Mucosa of descending colon (tissue), 3 donors: ENCODE measurements at regions not wholly inside any gene's neighbourhood (a gene's known extent, or its start where the extent isn't known, plus 50 kb on each side); places are given as distances from the start of the nearest gene placed in this dataset.

Experiments
- ATAC-seq: fragments of 200-7000 bp; cut with Tn5 transposase; one replicate; pipeline ENCODE4 v1.9.1; 2020; ENCODE audit warnings: mild to moderate bottlenecking, moderate library complexity
- DNase-seq, 3 donors: peaks; one replicate each; pipeline ENCODE4 v3.0.0-alpha.2; 2020
- H3K36me3 ChIP-seq: fragments of 200-600 bp; one replicate; pipeline ENCODE4 v1.8.0; 2021; ENCODE audit warnings: low read depth, mild to moderate bottlenecking
- H3K4me1 ChIP-seq: fragments of 200-600 bp; one replicate; pipeline ENCODE4 v1.8.0; 2021; ENCODE audit warnings: low read depth, mild to moderate bottlenecking
- H3K4me3 ChIP-seq: fragments of 200-600 bp; one replicate; pipeline ENCODE4 v1.8.0; 2021; ENCODE audit warnings: mild to moderate bottlenecking
- H3K9me3 ChIP-seq: fragments of 200-600 bp; one replicate; pipeline ENCODE4 v1.8.0; 2021; ENCODE audit warnings: mild to moderate bottlenecking
- intact Hi-C, 2 donors: fragments of 100-400 bp; cut with DNase I in 1 of 2; cut with micrococcal nuclease in 1 of 2; formaldehyde crosslinking; loops; one replicate each; pipeline versions ENCODE4 v1.11.0 to v1.11.1; 2022; cut with DNase I, micrococcal nuclease
- TF ChIP-seq, protein P1 (sequence below): fragments of 200-600 bp; IDR thresholded peaks from one replicate; pipeline ENCODE4 v1.8.0; 2022; ENCODE audit warnings: antibody characterized with exemption, mild to moderate bottlenecking
- donor health status: DM: no; HTN: no; CAD: no; lungs with moderate emphysema.
- donor health status: DM: no; HTN: no; CAD: no.
- donor health status: DM: no; HTN: yes; CAD: no.

DNA sequence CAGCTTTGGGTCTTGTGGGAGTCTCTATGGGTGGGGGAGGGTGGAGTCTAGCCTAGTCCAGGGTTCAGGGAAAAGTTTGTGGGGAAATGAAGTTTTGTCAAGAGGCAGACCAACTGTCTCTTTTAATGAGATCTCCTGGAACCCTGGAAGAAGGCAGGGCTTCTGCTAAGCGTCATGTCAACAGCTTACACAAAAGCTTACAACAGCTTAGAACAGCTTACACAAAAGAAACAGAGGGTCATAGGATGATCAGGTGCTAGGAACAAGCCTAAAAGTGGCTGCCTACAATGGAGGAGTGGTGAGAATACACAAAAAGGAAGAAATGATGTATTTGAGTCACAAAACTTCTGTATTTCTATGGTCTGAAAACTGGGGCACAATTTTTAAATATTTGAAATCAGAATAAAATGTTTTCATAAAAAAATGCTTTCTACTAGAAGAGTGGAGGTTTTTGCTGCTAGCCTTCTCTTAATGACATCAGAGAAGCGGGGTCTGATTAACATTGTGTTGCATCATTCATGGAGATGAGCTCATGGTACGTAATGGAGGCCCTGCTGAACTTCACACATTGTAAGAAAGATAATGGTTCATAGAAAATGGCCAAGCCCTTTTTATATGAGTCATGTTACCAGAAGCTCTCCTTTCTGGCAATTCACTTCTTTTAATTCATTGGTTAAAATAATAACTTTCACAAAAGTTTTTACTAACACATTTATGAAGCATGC lies 351.0 kb downstream of the PIK3C3 start:
- no peaks in the 10 kb centered on the region for H3K9me3 ChIP-seq
- H3K4me1 ChIP-seq, result no peaks in the 10 kb centered on the region
- DNase-seq, result no peak
- no peak overlapping the region for H3K4me3 ChIP-seq
- no peaks in the 10 kb centered on the region for H3K36me3 ChIP-seq
- TF ChIP-seq, protein P1, sequence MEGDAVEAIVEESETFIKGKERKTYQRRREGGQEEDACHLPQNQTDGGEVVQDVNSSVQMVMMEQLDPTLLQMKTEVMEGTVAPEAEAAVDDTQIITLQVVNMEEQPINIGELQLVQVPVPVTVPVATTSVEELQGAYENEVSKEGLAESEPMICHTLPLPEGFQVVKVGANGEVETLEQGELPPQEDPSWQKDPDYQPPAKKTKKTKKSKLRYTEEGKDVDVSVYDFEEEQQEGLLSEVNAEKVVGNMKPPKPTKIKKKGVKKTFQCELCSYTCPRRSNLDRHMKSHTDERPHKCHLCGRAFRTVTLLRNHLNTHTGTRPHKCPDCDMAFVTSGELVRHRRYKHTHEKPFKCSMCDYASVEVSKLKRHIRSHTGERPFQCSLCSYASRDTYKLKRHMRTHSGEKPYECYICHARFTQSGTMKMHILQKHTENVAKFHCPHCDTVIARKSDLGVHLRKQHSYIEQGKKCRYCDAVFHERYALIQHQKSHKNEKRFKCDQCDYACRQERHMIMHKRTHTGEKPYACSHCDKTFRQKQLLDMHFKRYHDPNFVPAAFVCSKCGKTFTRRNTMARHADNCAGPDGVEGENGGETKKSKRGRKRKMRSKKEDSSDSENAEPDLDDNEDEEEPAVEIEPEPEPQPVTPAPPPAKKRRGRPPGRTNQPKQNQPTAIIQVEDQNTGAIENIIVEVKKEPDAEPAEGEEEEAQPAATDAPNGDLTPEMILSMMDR, result no peak
- no peak for ATAC-seq
- intact Hi-C loops, result no loop called here

DNA sequence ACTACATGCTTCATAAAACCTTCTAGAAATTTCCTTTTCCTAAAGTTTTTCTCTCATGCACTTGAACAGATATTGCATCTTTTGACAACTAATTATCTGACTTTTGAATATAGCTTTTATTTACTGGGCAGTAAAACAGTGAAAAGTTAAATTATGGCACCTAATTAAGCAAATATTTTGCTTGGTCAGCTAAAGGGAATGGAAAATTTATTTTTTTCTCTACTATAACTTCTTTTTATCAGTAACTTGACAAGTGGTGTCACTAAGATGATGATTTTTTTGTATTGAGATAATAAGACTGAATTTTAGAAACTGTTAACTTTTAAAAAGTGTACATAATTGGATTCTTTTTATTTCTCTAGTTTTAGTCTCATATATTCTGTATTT lies 351.6 kb downstream of the PIK3C3 start:
- no peak overlapping the region for H3K4me3 ChIP-seq
- H3K36me3 ChIP-seq, result no peaks in the 10 kb centered on the region
- H3K9me3 ChIP-seq, result no peaks in the 10 kb centered on the region
- TF ChIP-seq, protein P1, result no peak
- DNase-seq (no peak), ATAC-seq (no peak)
- no peaks in the 10 kb centered on the region for H3K4me1 ChIP-seq
- intact Hi-C loops, result no loop called here

DNA sequence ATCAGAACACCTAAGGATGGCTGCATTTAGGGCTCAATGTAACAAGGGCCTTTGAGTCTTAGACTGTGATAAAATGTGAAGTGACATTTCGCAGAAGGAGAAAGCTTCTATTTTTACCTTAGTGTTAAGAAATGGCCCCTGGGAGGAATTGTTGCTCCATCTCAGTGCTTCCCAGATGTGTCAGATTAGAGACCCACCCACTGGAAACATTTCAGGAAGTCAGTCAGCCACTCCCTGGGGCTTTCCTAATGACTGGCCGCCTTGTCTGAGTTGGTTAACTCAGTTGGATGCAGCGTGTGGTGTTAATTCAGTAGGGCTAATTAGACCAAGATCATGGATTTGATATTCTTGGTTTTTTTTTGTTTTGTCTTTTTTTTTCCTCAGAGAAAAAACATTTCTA lies 355.9 kb downstream of the PIK3C3 start:
- H3K9me3 ChIP-seq, result no peaks in the 10 kb centered on the region
- no peak overlapping the region for H3K4me3 ChIP-seq
- TF ChIP-seq, protein P1, result no peak
- no peak for ATAC-seq
- H3K4me1 ChIP-seq, result no peaks in the 10 kb centered on the region
- no peaks in the 10 kb centered on the region for H3K36me3 ChIP-seq
- no peak for DNase-seq
- intact Hi-C loops, result no loop called here

DNA sequence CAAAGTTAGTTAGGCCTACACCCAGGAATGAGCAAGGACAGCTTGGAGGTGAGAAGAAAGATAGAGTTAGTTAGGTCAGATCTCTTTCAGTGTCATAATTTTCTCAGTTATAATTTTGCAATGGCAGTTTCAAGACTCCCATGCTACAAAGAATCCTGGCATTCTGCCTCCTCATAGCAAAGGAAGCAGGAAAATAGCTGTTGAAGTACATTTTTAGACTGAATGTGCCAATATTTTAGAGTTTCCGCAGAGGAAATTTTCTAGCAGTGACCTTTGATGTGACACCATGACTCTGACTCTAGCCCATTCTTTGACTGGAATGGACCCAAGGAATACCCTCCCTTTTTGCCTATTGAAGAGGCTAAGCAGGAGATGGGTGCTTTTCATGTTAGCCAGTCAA lies 371.7 kb downstream of the PIK3C3 start:
- Histone ChIP-seq H3K9me3 (no peaks in the 10 kb centered on the region), H3K4me3 (no peak overlapping the region), H3K36me3 (no peaks in the 10 kb centered on the region), H3K4me1 (no peaks in the 10 kb centered on the region)
- TF ChIP-seq, protein P1, result no peak
- ATAC-seq, result no peak
- no peak for DNase-seq
- intact Hi-C loops, result no loop called here

DNA sequence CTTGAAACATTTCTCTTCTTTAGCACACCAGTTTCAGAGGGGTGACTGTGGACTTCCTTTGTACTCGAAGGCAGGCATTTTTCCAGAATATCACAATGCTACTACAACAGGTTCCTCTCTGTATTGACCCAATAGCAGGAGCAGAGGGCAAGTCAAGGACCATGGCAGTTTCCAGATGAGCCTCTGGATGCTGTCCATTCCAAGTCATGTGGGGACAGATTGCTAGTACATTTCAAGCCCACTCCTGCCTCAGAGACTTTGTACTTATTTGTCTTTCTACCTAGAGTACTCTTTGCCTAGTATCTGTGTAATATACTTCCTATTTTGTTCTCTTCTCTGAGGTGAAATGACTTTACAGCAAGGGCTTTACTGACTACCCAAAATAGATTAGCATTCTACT lies 373.9 kb downstream of the PIK3C3 start:
- H3K4me3 ChIP-seq, result no peak overlapping the region
- DNase-seq (no peak), ATAC-seq (no peak)
- H3K4me1 ChIP-seq, result no peaks in the 10 kb centered on the region
- intact Hi-C loops, result no loop called here
- no peaks in the 10 kb centered on the region for H3K9me3 ChIP-seq
- TF ChIP-seq, protein P1, result no peak
- no peaks in the 10 kb centered on the region for H3K36me3 ChIP-seq

DNA sequence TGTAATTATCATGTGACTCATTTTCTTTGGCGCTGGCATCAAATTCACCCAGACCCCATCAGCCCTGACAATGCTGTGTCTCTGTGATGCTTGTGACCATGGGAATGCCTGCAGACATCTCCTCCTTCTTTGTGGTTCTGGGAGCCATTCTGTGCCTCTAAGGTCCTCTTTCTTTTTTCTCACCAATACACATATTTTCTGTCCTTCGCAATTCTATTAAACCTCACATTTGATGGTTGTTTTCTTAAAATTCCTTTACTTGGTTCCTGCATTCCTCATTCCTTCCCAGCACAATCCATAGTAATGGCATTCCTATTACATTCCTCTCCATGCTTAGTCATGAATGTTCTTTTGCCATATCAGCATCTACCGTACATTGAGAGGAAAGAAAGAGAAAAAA lies 375.3 kb downstream of the PIK3C3 start:
- TF ChIP-seq, protein P1, result no peak
- no peaks in the 10 kb centered on the region for H3K36me3 ChIP-seq
- no peaks in the 10 kb centered on the region for H3K4me1 ChIP-seq
- intact Hi-C loops, result no loop called here
- no peak for ATAC-seq
- no peak for DNase-seq
- no peak overlapping the region for H3K4me3 ChIP-seq
- no peaks in the 10 kb centered on the region for H3K9me3 ChIP-seq
